ENCODE measurements at regions not wholly inside any gene's neighbourhood (a gene's known extent, or its start where the extent isn't known, plus 50 kb on each side); places are given as distances from the start of the nearest gene placed in this dataset.
"Not testable (repeated sequence)": the region's sequence is repeated elsewhere in the genome, so short reads cannot be mapped to it uniquely, and the experiment has no call there.

GRCh38 chr4:55028196-55028595 lies 97.2 kb downstream of the KDR start:
- no peak for DNase-seq

GRCh38 chr4:55027596-55027995 lies 97.8 kb downstream of the KDR start:
- no peak for DNase-seq

- DNase-seq, result not testable (repeated sequence)
Observed at GRCh38 chr4:55025456-55025855, 99.9 kb downstream of the KDR start.

GRCh38 chr4:55023030-55023429 lies 102.4 kb downstream of the KDR start:
- DNase-seq, result no peak

- DNase-seq, result no peak
Observed at GRCh38 chr4:55021214-55021613, 104.2 kb downstream of the KDR start.

GRCh38 chr4:55020131-55020530 lies 105.3 kb downstream of the KDR start:
- DNase-seq, result no peak

GRCh38 chr4:55018978-55019377 lies 106.4 kb downstream of the KDR start:
- DNase-seq, result no peak

- DNase-seq, result no peak
Observed at GRCh38 chr4:55018521-55018920, 106.9 kb downstream of the KDR start.

GRCh38 chr4:55017406-55017805 lies 108.0 kb downstream of the KDR start:
- DNase-seq, result no peak

GRCh38 chr4:55016131-55016530 lies 109.3 kb downstream of the KDR start:
- DNase-seq, result no peak

GRCh38 chr4:55014876-55015275 lies 110.5 kb downstream of the KDR start:
- no peak for DNase-seq

- DNase-seq, result no peak
Observed at GRCh38 chr4:55013431-55013955, 111.9 kb downstream of the KDR start.

- DNase-seq, result no peak
Observed at GRCh38 chr4:55012363-55013230, 112.8 kb downstream of the KDR start.

- DNase-seq, result no peak
Observed at GRCh38 chr4:55011761-55012160, 113.6 kb downstream of the KDR start.

GRCh38 chr4:55010550-55010949 lies 114.8 kb downstream of the KDR start:
- DNase-seq, result no peak

GRCh38 chr4:55008166-55009056 lies 117.0 kb downstream of the KDR start:
- DNase-seq, result no peak

- no peak for DNase-seq
Observed at GRCh38 chr4:55005910-55006309, 119.5 kb downstream of the KDR start.

GRCh38 chr4:55004831-55005230 lies 120.6 kb downstream of the KDR start:
- DNase-seq, result no peak

GRCh38 chr4:55002431-55002830 lies 123.0 kb downstream of the KDR start:
- DNase-seq, result no peak

GRCh38 chr4:55001538-55001937 lies 123.9 kb downstream of the KDR start:
- no peak for DNase-seq

- DNase-seq, result no peak
Observed at GRCh38 chr4:54999003-54999402, 126.4 kb downstream of the KDR start.

GRCh38 chr4:54993473-54994026 lies 131.8 kb downstream of the KDR start:
- not testable (repeated sequence) for DNase-seq

- no peak for DNase-seq
Observed at GRCh38 chr4:54992266-54992665, 133.1 kb downstream of the KDR start.

Data from NCI-H1105 treated with DMSO at 0.1 percent for 48 hours (cell line).